GM18907 (cell line): ENCODE measurements at regions not wholly inside any gene's neighbourhood (a gene's known extent, or its start where the extent isn't known, plus 50 kb on each side); places are given as distances from the start of the nearest gene placed in this dataset.
"Not testable (repeated sequence)": the region's sequence is repeated elsewhere in the genome, so short reads cannot be mapped to it uniquely, and the experiment has no call there.

Experiments used
- ATAC-seq: cut with Tn5 transposase; IDR thresholded peaks from one replicate; pipeline ENCODE4 v1.9.1; 2021; ENCODE audit warnings: mild to moderate bottlenecking, moderate library complexity; ENCODE audit not compliant: unreplicated experiment

DNA sequence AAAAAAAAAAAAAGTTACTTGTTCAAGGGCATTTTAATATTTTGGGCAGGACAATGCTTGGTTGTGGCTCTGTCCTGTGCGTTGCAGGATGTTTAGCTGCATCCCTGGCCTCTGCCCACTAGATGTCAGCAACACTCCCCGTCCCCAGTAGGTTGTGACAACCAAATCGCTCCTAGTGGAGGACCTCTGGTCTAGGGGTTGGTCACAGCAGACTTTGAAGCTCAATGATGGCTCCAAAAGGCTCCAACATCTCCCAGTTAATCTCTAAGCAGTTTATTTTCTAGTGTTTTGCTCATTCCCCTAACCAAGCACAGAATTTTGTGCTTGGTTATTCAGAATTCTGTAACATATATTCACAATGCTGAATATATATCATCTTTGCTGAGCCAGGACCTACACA lies 67.0 kb downstream of the CHRNA1 start:
- peak; percentile 92 for ATAC-seq

DNA sequence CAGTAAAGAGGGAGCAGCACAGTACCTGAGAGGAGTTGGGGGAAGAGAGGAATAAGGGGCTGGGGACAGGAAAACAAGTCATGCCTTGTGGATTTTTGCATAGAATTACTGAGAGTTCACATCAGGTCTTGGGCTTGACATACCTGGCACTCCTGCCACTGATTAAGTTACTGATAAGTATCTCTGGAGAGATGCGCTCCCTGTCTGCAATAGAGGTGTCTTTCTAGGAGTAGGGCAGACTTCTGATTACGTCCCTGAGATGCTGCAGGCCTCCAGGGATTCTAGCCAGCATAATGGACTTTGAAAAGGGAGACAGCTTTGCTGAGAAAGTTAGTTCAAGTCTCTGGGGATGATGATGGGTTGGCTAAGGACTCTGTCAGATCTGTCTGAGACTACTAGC lies 69.4 kb downstream of the CHRNA1 start:
- ATAC-seq = no peak

- no peak for ATAC-seq
These were observed 69.9 kb downstream of the CHRNA1 start for GRCh38 chr2:174694196-174694878.

DNA sequence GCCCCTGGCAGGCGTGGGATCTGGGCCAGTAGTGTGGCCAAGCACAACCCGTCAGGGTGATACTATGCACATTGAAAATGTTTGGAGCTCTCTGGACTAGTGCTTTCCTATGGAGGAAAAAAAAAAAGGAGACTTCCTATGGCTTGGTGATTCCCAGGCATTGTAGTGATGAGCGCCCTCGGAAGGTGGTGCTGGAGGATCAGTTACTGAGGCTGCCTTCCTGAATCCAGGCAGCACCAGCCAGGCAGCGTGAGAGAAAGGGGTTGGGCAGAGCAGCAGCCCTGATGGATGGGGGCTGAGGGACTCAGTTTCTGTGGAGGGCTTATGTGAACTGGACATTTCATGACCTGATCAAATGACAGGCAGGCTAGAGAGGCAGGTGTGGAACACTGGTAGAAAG lies 70.9 kb downstream of the CHRNA1 start:
- ATAC-seq = no peak

- ATAC-seq = no peak
These were observed 71.9 kb downstream of the CHRNA1 start for GRCh38 chr2:174692256-174692919.

DNA sequence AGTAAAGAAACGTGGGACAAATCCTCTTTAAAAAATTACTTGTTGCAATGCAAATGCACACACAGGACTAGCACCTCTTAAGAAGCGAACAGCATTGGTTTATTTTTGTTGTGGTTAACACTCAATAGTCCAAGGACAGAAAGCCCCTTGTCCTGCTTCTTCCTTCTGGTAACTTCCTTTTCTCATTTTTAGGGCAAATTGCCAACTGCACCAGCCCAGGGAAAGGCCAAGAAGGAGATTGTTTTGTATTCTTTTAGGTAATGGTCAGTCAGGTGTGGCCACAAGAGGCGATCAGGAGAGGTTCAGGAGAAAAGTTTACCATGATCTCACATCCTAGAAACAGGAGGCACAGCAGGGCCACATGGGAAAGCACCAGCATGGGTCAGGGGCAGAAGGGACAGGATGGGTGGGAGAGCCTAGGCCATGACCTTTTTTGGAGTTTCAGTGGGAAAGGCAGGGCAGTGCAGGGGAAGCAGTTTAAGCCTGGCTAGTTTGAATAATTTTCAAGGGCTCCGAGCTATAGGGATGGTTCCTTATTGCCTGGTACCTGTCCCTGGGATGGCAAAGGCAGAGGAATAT lies 73.0 kb downstream of the CHRNA1 start:
- ATAC-seq = no peak

GRCh38 chr2:174690026-174690425 lies 74.2 kb downstream of the CHRNA1 start:
- ATAC-seq = no peak

DNA sequence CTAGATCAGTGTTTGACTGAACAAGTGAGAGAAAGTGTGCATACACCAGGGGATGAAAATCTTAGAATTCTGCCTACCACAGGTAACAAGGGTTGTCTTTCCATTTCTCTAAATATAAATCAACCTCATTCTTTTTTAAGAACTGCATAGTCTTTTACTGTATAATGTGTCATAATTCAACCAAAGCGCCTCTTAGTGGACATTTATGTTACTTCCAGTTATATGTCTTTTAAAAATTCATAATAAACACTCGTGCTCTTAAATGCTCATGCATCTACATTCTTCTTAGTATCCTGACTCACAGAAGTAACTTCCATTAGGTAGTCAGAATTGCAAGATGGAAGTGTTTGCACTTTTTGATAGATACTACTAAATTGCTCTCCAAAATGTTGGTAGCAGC lies 76.2 kb downstream of the CHRNA1 start:
- ATAC-seq = no peak

DNA sequence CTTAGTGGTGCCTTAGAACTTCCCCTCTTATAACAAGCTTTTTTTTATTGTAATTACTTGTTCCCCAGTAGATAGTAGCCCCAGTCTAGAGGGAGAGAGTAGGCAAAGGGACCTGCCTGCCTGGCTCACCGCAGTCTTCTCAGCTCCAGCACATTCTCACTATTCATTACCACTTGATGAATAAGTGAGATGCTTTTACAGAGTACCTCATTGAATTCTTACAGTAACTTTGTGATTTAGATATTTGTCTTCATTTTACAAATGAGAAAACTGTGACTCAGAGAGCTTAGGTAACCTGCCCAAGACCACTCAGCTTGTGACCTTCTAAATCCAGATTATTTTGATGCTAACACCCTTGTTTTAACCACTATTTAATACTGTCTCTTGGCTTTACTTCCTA lies 77.8 kb downstream of the CHRNA1 start:
- no peak for ATAC-seq

- ATAC-seq = peak; percentile 41
These were observed 80.9 kb downstream of the CHRNA1 start for GRCh38 chr2:174683392-174683759.

GRCh38 chr2:174682578-174683391 lies 81.5 kb downstream of the CHRNA1 start:
- ATAC-seq = peak; percentile 60

DNA sequence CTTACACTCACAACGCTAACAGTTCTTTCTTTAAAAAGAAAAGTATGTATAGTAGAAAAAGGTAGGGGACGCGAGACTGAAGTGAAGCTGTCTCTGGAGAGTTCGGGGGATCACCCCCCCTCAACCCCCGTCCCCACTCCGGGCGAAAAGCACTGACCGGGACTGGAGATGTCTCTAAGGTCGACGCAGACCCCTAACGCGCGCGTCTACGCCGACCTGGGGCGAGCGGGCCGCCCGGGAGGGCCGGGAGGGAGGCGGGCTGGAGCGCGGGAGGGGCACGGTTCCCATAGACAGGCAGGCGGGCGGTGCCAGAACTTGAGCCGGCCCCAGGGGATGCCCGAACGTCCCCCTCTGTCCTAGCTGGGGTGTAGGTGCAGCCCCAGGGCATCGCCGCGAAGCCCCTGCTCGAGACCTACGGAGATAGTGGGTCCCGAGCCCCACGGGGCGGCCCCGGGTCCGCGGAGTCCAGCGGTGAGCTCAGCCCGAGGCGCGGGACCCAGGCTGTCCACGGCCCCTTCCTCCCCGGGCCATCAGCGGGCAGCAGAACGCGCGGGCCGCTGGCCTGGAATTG lies 82.2 kb downstream of the CHRNA1 start:
- peak; percentile 44 for ATAC-seq

DNA sequence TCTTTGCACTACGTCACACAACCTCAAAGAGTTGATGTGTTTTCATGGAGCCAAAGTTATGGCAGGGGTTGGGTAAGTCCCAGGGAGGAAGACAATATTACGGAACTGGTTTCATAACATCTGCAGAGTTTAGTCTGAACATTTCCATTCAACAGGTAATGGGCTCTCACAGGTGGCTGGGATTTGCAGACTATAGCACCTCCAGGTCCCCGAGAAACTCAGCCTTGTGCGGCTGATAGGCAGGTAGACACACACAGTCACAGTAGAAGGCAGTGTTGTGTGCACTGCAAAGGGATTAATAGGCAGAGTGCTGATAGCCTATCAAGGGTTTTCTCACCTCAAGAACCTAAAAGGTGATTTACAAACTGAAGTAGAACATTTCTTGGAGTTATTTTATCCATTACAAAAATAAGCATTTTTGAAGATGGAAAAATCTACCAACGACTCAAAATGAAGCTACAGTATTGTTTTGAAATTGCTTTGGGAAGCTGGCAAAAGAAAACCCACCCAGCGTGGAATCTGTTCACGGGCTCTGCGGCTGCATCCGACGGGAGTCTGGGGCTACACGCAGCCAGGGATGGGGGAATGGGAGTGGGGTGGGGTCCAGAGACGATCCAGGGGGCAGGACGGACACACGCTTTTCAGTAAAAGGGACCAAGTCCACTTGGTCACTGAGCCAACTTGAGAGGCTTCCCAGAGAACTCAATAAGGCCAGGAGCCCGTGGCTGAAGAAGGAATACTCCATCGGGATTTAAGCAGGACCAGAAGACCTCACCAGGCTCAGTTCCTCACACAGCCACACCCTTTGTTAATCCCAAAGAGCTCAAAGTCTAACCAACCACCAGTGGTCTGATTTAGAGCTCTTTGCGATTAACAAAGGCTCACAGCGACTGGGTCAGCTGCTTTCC lies 82.9 kb downstream of the CHRNA1 start:
- ATAC-seq = no peak

DNA sequence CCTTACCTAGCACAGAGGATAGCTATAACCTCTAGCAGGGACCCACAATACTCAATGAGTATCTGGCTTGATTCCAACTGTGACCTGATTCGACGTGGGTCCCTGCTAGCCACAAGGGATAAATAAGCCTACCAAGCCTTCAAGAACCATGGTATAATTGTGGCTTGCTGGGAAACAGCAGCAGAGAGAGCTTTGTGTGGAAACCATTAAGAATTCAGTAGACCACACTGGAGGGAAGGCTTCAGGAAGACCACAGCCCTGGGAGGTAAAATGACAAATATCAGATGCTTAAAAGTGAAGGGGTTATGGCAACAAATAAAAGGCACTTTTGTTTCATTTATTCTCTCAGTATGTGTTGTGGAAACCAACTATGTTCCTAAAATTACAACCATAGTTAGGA lies 82.6 kb upstream of the WIPF1 start:
- ATAC-seq = no peak

DNA sequence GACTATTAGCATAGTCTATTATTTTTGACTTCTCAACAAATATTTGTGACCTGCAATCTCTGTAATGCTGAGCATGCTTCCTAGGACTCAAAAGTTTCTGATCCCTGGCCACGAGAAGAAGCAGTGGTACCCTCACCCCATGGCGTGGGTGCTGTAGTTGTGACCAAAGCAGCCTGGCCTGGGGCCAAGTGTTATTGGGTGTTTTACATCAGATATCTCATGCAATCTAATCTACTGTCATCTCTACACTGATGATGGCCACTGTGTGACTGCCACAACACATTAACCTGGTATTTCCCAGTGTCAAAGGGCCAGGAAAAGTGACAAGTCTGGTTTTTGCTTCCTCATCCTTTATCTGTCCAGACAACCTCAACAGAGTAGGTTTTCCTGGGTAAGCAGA lies 80.8 kb upstream of the WIPF1 start:
- no peak for ATAC-seq

- ATAC-seq = no peak
These were observed 78.0 kb upstream of the WIPF1 start for GRCh38 chr2:174675615-174676014.

DNA sequence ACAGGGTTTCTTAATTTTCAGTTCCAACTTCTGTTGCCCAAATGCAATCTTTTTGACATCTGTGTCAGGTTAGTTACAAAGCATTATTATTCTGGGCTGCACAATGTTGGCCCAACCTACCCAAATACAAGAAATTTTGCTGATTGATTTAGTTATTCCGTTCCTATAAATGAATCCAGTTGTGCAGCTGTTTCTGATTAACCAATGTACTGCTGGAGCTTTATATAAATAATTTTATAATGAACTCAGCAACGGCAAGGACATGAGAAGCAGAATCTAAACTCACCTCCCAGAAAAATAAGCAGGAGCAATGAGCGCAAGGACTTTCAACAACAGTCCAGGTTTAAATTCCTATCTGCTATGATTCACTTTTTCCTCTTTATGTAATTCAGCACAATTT lies 76.3 kb upstream of the WIPF1 start:
- no peak for ATAC-seq

DNA sequence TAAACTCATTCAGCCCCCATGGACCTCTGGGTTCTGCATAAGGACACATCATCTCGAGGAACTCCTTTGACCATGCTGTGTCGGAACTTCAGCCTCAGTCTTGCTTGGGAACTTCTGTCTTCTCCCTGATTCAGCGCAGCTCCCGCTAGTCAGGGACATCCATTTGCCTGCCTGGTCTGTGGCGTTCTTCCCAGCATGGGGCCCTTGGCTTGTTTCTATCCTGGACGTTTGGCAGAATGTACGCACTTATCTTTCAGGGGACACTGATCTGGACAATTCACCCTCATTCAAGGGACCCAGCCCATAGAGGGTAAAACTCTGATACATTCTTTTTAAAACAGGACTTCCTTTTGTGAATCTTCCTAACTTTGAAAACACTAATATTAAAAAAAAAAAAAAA lies 75.8 kb upstream of the WIPF1 start:
- no peak for ATAC-seq

DNA sequence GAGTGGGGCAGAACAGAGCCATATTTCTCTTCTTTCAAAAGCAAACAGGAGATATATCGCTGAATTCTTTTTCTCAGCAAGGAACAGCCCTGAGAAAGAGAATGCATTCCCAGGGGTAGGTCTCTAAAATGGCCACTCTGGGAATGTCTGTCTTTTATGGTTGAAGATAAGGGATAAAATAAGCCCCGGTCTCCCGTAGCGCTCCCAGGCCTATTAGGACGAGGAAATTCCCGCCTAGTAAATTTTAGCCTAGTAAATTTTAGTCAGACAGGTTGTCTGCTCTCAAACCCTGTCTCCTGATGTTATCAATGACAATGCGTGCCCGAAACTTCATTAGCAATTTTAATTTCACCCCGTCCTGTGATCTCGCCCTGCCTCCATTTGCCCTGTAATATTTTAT lies 73.9 kb upstream of the WIPF1 start:
- not testable (repeated sequence) for ATAC-seq

DNA sequence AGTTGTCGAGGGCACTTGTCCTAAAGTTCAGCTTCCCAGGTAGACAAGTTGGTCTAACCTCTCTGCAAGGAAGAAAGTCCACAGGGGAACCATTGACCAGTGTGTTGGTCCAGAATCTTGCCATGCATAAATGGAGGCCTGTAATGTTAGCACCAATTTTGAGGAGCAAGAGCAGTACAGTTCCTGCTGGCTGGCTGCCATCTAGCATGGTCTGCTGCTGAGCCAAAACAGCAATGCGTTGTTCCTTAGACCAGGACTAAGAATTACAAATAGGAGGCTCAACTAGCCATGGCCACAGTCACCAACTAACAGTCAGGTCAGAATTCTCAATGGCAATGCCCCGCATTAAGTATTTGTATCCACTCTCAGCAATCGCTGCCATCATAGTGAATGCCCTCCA lies 72.8 kb upstream of the WIPF1 start:
- ATAC-seq = no peak
